Cerebellar cortex (tissue), 1 donor: ENCODE measurements at regions not wholly inside any gene's neighbourhood (a gene's known extent, or its start where the extent isn't known, plus 50 kb on each side); places are given as distances from the start of the nearest gene placed in this dataset.
"Not testable (repeated sequence)": the region's sequence is repeated elsewhere in the genome, so short reads cannot be mapped to it uniquely, and the experiment has no call there.

ENCODE experiments used
- DNase-seq: peaks from one replicate; pipeline ENCODE4 v3.0.0-alpha.2; 2015; ENCODE audit warnings: low spot score

GRCh38 chr4:29948451-29948850 lies 771.7 kb upstream of the PCDH7 start:
- no peak for DNase-seq

DNA sequence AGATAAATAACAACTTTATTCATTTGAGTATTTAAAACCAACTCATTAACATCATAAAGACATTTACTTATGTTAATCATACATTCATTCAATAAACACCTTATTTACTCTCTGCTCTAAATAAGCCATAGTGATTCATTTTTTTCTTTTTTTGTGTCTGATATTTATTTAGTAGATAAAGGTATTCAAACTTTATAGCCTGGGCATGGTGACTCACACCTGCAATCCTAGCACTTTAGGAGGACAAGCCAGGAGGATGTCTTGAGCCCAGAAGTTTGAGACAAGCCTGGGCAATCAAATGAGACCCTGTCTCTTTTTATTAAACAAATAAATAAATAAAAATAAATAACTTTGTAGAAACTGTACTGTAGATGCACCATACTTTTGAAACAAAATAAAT lies 771.3 kb upstream of the PCDH7 start:
- no peak for DNase-seq

DNA sequence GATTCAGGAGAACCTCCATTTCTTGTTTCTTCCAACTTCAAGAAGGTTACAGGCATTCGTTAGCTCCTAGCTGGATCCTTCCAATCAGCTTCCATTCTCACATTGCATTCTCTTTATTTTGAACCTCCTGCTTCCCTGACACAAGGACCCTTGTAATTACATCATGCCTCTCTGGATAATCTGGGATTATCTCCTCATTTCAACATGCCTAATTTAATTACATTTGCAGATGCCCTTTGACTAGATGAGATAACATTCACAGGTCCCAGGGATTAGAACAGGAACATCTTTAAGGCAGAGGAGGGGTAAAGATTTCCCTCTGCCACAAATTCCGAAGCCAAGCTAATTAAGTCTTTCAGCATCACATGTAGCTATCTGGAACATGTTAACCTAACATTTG lies 753.8 kb upstream of the PCDH7 start:
- no peak for DNase-seq

- DNase-seq = no peak
Observed at GRCh38 chr4:29970626-29971025, 749.5 kb upstream of the PCDH7 start.

DNA sequence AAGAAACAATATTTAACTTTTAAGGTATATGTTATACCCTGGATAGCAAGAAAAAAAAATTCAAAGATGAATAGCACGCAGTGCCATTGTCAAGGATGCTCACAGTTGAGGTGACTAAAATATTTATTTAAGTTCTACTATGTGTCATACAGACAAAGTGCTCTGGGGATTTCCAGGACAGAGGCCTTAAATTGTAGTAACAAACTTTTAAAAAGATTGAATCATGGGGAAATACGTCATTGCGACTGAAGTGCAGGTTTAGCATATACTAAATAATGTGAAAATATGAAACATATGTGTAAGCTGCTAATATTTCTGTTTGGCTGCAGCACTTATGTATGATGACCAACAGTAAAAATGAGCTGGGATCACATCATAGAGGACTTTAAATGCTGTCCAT lies 748.0 kb upstream of the PCDH7 start:
- no peak for DNase-seq

- no peak for DNase-seq
Observed at GRCh38 chr4:29983890-29984289, 736.3 kb upstream of the PCDH7 start.

DNA sequence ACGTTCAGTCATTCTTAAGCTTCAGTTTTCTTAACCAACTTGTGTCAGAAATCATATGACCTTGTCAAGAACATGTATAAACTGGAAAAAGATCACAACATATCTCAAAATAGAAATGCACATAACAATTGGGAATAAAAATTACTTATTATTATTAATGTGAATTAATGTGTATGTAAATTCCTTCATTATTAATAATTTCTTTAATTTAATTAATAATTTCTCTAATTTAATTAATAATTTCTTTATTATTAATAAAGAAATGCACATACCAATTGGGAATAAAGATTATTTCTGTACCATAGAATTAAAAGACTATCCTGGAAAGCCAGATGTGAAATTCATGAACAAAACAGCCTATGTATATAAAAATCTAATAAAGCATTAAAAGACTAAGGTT lies 718.5 kb upstream of the PCDH7 start:
- no peak for DNase-seq

GRCh38 chr4:30002341-30002740 lies 717.8 kb upstream of the PCDH7 start:
- DNase-seq = no peak

- no peak for DNase-seq
Observed at GRCh38 chr4:30005995-30006394, 714.2 kb upstream of the PCDH7 start.

- DNase-seq = no peak
Observed at GRCh38 chr4:30024526-30024925, 695.6 kb upstream of the PCDH7 start.

DNA sequence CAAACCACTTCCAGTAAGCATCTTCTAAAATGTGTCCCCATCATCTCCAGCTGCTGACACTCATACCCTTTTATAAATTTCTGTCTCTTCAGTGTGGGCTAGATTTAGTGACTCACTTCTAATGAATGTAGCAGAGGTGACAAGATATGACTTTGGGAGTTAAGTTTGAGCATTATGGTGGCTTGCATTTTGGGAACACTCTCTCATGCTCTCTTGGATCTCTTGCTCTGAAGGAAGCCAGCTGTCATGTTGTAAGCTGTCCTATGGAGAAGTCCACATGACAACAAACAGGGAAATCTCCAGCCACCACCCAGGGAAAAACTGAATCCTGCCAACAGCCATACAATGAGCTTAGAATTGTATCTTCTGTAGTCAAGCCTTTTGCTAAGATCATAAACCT lies 691.3 kb upstream of the PCDH7 start:
- no peak for DNase-seq

DNA sequence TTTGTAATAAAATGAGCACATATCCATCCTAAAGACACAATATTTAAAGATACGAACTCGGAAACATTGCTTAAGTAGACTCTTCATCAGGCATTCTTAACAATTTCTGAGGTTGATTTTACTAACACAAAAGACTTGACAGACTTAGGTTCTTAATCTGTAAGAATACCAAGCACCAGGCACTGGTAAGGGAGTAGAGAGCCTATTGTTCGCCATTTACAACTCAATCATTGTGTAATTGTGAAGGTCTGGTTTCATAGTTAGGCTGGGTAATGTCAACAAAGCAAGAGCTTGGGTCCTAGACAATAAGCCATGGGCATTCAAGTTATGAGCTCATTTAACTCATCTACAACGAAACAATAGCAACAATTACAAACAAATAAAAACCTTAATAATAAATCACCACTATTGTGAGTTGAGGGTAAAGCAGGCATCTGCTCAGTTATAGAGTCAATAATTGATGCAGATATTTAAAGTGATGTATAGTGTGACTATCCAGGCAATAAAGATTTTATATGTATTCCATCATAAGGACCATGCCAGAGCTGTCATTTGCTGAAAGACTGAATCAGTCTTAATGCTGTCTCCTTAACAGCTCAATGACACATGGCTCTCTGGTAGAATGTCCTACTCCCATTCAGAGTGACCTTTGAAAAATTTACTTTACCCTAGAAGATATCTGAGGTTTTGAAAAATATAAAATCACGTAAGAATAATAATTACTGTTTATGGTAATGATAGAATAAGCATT lies 664.0 kb upstream of the PCDH7 start:
- DNase-seq = no peak

- no peak for DNase-seq
Observed at GRCh38 chr4:30068234-30068633, 651.9 kb upstream of the PCDH7 start.

DNA sequence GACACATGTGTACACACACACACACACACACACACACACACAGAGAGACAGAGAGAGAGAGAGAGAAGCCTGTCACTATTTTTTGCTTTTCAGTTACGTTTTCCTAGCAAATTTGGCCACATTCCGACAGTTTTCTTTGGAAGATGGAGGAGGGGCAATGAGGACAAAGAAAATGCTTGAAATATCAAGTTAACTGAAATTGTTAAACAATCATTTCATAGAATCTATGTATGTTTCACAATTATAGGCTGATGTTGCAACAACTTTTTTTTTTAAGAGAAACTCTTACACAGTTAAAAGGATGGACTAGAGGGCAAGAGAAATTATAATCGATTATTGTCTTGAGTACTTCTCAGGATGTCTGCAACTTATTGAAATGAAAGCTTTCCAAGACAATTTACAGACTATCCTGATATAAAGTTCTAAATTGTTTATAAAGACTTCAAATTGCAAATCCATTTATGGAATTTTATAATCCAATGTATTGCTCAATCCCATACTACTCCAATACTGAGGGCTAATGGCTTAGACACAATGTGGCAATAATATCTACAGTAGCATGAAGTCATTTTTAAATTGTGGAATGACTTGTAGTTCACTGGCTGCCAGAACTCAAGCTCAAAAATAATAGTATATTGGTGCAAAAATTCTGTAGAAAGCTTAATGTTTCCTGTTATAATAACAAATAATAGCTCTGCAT lies 647.0 kb upstream of the PCDH7 start:
- DNase-seq = no peak

- DNase-seq = not testable (repeated sequence)
Observed at GRCh38 chr4:30092420-30093128, 627.6 kb upstream of the PCDH7 start.

DNA sequence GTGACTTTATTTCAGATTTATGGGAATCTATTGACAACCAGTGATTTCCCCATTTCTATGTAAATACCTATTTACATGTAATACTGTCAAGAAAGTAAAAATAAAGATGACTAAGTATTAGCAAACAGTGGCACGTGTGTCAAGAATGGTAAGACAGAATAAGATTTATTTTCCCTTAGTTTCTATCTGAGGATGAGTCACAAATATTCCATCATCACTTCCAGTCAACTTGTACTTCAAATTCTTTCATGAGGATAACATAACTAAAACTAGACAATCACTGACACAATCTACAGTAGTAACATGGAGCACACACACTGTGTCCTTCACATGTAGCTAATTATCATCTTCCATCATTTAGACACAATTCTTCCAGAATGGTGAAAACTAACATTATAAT lies 625.3 kb upstream of the PCDH7 start:
- DNase-seq = no peak

- DNase-seq = no peak
Observed at GRCh38 chr4:30103455-30103854, 616.7 kb upstream of the PCDH7 start.

GRCh38 chr4:30116401-30116800 lies 603.8 kb upstream of the PCDH7 start:
- DNase-seq = no peak

DNA sequence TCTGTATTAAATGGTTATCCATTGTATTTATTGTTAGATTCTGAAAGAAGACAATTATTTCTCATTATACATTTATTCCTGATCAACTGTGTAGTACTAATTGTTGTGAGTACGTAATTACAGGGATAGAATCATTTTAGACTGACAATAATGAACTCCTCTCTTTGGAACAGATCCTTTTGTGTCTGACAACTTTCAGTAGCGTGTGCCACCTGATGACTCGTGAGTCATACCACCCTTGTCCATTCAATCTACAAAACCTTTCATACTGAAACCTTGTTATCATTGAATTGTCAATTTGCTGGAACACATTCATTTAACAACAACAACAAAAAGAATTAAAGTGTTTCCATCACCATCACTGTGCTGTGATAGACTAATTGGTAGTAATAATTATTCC lies 602.7 kb upstream of the PCDH7 start:
- no peak for DNase-seq

DNA sequence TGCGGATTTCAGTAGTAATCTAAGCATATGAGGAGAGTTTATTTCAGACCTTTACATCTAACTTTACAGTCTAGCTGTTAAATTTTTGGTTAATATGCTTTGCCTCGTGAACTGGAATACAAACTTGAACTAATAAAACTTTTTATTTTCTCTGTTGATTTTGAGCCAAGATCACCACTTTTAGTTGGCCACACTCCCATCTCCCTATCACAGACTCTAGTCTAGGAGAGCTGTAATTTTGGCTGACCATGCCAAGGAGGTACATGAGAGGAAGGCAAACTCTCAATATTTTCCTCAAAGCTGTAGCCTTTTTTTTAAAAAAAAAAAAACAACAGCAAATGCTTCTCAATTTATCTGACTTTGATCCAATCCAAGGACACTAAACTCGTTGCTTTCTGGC lies 597.5 kb upstream of the PCDH7 start:
- DNase-seq = no peak

GRCh38 chr4:30124621-30125020 lies 595.5 kb upstream of the PCDH7 start:
- DNase-seq = not testable (repeated sequence)

DNA sequence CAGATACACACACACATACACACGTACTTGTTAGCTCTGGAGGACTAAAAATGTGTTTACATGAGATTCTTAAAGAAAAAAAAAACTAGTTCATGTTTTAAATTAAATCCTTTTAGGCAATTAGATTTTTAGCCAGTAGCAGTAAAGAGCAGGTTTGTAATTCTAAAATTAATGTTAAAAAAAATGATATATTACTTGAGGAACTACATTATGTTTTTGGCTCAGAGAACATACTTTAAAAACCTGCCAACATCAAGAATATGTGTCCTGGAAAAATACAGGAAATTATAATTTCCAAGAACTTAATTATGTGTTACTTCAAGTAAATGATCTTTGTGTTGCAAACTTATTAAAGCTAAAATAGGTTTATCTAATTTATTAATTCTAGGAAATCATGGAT lies 594.3 kb upstream of the PCDH7 start:
- DNase-seq = no peak

GRCh38 chr4:30126351-30126750 lies 593.8 kb upstream of the PCDH7 start:
- no peak for DNase-seq
